Stomach (tissue), 8 donors: ENCODE measurements at regions not wholly inside any gene's neighbourhood (a gene's known extent, or its start where the extent isn't known, plus 50 kb on each side); places are given as distances from the start of the nearest gene placed in this dataset.

Experiments
- DNase-seq, 2 donors: peaks; one replicate each; pipeline versions ENCODE4 v3.0.0 to v3.0.0-alpha.2; 2013 to 2019
- H3K27ac ChIP-seq, 5 donors: fragments of 200-600 bp in 4 of 5; sonication (generic) in 4 of 5; one replicate each; pipeline ENCODE4 v1.5.1; 2013 to 2019; ENCODE audit warnings: mild to moderate bottlenecking in 1 of 5, moderate library complexity in 1 of 5
- H3K27me3 ChIP-seq, 3 donors: fragments of 200-600 bp; sonication (generic); one replicate each; pipeline ENCODE4 v1.5.1; 2017 to 2019; ENCODE audit warnings: mixed run types in 1 of 3
- H3K36me3 ChIP-seq, 4 donors: fragments of 200-600 bp; sonication (generic); 1 replicate in 3 of 4; 2 replicates in 1 of 4; pipeline ENCODE4 v1.5.1; 2016 to 2019
- H3K4me1 ChIP-seq, 4 donors: fragments of 200-600 bp; sonication (generic); one replicate each; pipeline ENCODE4 v1.5.1; 2016 to 2019
- H3K4me3 ChIP-seq, 4 donors: fragments of 200-600 bp; sonication (generic) in 3 of 4; one replicate each; pipeline ENCODE4 v1.5.1; 2016 to 2019; ENCODE audit warnings: mild to moderate bottlenecking in 1 of 4
- H3K9me3 ChIP-seq, 4 donors: fragments of 200-600 bp; sonication (generic); one replicate each; pipeline ENCODE4 v1.5.1; 2016 to 2019
- EP300 ChIP-seq: sonication (generic); formaldehyde crosslinking; IDR thresholded peaks from one replicate; pipeline ENCODE4 v1.6.1; 2017; ENCODE audit warnings: antibody characterized with exemption
- POLR2A ChIP-seq, 4 donors: fragments of 450-650 bp; IDR thresholded peaks; one replicate each; pipeline ENCODE4 v1.6.1; 2016; ENCODE audit warnings: antibody characterized with exemption in 4 of 4, control low read depth in 2 of 4, mild to moderate bottlenecking in 1 of 4, moderate library complexity in 1 of 4
- POLR2AphosphoS5 ChIP-seq, 3 donors: sonication (generic); formaldehyde crosslinking; IDR thresholded peaks; one replicate each; pipeline ENCODE4 v1.6.1; 2016; ENCODE audit warnings: antibody characterized with exemption in 3 of 3
- WGBS, 5 donors: extraction: QIAGEN DNeasy Blood & Tissue Kit in 3 of 5; methylation state at CpG; one replicate each; pipeline versions ENCODE4 v1.1.5 to v1.1.7; 2013 to 2018; 5-methylcytosine and 5-hydroxymethylcytosine counted together
- intact Hi-C: fragments of 100-400 bp; cut with DNase I; formaldehyde crosslinking; loops from one replicate; pipeline ENCODE4 v1.15.1; 2023; ENCODE audit warnings: low total_unique reads
- TF ChIP-seq, protein P1 (sequence below), 7 experiments: fragments of 450-650 bp in 4 of 7; fragments of 200-600 bp in 3 of 7; sonication (generic) in 3 of 7; IDR thresholded peaks; one replicate each; pipeline ENCODE4 v1.5.1; 2016 to 2019; ENCODE audit warnings: antibody characterized with exemption in 7 of 7, control low read depth in 2 of 7, mild to moderate bottlenecking in 1 of 7
- donor health status: healthy with polysubstance abuse.
- donor health status: Bipolar disorder and iron deficiency.
- donor health status: healthy.

DNA sequence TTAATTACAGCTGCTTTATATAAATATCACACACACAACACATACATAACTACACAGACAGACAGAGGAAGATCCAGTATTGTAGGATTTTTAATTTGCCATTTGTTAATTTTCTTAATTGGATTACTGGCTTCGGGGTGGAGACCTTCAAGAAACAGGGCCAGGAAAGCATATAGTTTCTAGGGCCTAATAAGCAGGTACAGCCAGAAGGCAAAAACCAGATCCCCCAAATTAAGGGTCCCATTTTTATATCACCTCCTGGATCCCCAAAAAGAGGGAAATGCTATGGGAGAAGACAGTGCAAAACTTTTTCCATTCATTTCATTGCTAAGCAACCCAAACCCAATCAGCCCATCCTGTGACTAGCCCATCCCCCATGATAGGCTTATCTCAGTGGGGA, 373.3 kb upstream of the FAM174A start:
- WGBS, 5 donors, result 69 to 84% (median 78%) methylated on average over 1 of the region's 1 CpG
- DNase-seq, result no peak
- H3K27ac ChIP-seq, result no peak overlapping the region

DNA sequence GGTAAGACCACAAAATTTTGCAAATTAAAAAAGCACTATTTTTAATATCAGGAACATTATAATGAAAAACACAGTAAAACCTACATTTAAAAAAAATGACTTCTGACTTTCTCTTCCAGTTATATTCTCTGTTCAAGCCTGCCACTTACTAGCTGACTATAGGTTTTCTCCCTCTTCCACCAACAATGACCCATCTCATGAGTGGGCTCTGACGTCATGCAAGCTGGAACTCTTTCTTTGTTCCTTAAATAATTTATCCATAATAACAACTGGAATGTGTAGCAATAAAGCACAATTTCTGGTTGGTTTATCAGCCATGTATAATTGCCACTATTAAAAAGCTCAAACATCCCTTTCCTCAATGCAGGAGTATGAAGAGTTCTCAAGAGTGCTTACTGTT, 378.1 kb upstream of the FAM174A start:
- intact Hi-C loops, result no loop called here
- DNase-seq, result no peak
- peaks cover 0 to 5% (median 0%) of the 10 kb centered on the region in 4 donors for H3K9me3 ChIP-seq
- no peak for TF ChIP-seq POLR2AphosphoS5 (IDR thresholded peaks at IDR 0.05)
- no peak for TF ChIP-seq POLR2A (IDR thresholded peaks at IDR 0.05)
- TF ChIP-seq EP300, result no peak
- TF ChIP-seq, protein P1, sequence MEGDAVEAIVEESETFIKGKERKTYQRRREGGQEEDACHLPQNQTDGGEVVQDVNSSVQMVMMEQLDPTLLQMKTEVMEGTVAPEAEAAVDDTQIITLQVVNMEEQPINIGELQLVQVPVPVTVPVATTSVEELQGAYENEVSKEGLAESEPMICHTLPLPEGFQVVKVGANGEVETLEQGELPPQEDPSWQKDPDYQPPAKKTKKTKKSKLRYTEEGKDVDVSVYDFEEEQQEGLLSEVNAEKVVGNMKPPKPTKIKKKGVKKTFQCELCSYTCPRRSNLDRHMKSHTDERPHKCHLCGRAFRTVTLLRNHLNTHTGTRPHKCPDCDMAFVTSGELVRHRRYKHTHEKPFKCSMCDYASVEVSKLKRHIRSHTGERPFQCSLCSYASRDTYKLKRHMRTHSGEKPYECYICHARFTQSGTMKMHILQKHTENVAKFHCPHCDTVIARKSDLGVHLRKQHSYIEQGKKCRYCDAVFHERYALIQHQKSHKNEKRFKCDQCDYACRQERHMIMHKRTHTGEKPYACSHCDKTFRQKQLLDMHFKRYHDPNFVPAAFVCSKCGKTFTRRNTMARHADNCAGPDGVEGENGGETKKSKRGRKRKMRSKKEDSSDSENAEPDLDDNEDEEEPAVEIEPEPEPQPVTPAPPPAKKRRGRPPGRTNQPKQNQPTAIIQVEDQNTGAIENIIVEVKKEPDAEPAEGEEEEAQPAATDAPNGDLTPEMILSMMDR (IDR thresholded peaks at IDR 0.05), result no peak
- no peaks in the 10 kb centered on the region for H3K27me3 ChIP-seq
- H3K4me1 ChIP-seq, result no peaks in the 10 kb centered on the region
- no peak overlapping the region for H3K27ac ChIP-seq
- WGBS, 5 donors, result 78 to 90% (median 88%) methylated on average over 1 of the region's 1 CpG
- H3K36me3 ChIP-seq, result no peaks in the 10 kb centered on the region
- no peak overlapping the region for H3K4me3 ChIP-seq

More for the DNA sequence above, 373.3 kb upstream of the FAM174A start:
- Histone ChIP-seq H3K4me1 (no peaks in the 10 kb centered on the region), H3K27me3 (no peaks in the 10 kb centered on the region), H3K36me3 (no peaks in the 10 kb centered on the region), H3K9me3 (peaks cover 0 to 7% (median 0%) of the 10 kb centered on the region in 4 donors), H3K4me3 (no peak overlapping the region)
- intact Hi-C loops, result no loop called here
- TF ChIP-seq EP300 (no peak), POLR2AphosphoS5 (IDR thresholded peaks at IDR 0.05) (no peak), POLR2A (IDR thresholded peaks at IDR 0.05) (no peak)
- TF ChIP-seq, protein P1 (IDR thresholded peaks at IDR 0.05), result no peak

DNA sequence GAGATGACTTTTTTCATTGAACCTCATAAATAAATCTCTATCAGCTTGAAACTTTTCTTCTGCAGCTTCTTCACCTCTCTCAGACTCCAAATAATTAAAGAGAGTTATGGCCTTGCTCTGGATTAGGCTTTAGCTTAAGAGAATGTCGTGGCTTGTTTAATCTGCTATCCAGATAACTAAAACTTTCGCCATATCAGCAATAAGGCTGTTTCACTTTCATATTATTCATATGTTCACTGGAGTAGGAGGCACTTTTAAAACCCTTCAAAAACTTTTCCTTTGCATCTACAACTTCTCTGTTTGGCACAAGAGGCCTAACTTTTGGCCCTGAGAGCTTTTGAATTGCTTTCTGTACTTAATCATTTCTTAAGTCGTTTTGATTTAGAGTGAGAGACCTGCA, 386.9 kb upstream of the FAM174A start:
- no peaks in the 10 kb centered on the region for H3K4me1 ChIP-seq
- no peaks in the 10 kb centered on the region for H3K36me3 ChIP-seq
- whole genome bisulfite sequencing, 5 donors, result 46 to 70% (median 58%) methylated on average over 3 of the region's 3 CpGs
- no peak overlapping the region for H3K27ac ChIP-seq
- no peak for DNase-seq
- H3K27me3 ChIP-seq, result no peaks in the 10 kb centered on the region
- TF ChIP-seq EP300 (no peak), POLR2AphosphoS5 (IDR thresholded peaks at IDR 0.05) (no peak), POLR2A (IDR thresholded peaks at IDR 0.05) (no peak)
- TF ChIP-seq, protein P1 (IDR thresholded peaks at IDR 0.05), result no peak
- intact Hi-C loops, result no loop called here
- no peak overlapping the region for H3K4me3 ChIP-seq
- H3K9me3 ChIP-seq, result no peaks in the 10 kb centered on the region

DNA sequence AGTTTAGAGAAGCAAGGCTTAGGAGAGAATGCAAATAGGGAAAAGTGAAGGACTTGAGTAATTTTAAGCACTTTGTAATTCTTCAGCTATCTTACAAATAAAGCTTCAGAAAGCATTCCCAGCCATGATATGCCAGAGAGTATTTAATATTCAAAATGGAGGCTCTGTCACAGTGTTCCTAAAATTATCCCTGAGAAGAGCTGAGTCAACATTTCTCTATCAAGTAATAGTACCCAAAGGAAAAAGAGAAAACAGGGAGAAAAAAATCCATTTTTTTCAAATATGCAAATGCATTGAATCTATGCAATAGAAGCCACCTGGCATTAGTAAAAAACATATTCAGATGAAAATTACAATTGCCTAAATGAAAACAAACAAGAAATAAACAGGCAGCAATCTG, 392.6 kb upstream of the FAM174A start:
- Histone ChIP-seq H3K9me3 (no peaks in the 10 kb centered on the region), H3K36me3 (no peaks in the 10 kb centered on the region), H3K4me1 (no peaks in the 10 kb centered on the region), H3K27me3 (no peaks in the 10 kb centered on the region), H3K27ac (no peak overlapping the region), H3K4me3 (no peak overlapping the region)
- no peak for TF ChIP-seq EP300
- TF ChIP-seq POLR2AphosphoS5 (IDR thresholded peaks at IDR 0.05), result no peak
- TF ChIP-seq POLR2A (IDR thresholded peaks at IDR 0.05), result no peak
- TF ChIP-seq, protein P1 (IDR thresholded peaks at IDR 0.05), result no peak
- DNase-seq, result no peak
- intact Hi-C loops, result no loop called here
